Mononuclear cell (primary cell): ENCODE measurements at regions not wholly inside any gene's neighbourhood (a gene's known extent, or its start where the extent isn't known, plus 50 kb on each side); places are given as distances from the start of the nearest gene placed in this dataset.

Experiments
- H3K27me3 ChIP-seq: 2 replicates; pipeline ENCODE4 v1.6.0; 2011; ENCODE audit warnings: low read length, control low read depth; ENCODE audit not compliant: insufficient read depth
- H3K4me1 ChIP-seq: 2 replicates; pipeline ENCODE4 v1.5.1; 2011; ENCODE audit warnings: mild to moderate bottlenecking, low read length, control low read depth; ENCODE audit not compliant: insufficient read depth
- H3K4me3 ChIP-seq: 2 replicates; pipeline ENCODE4 v1.5.1; 2011; ENCODE audit warnings: mild to moderate bottlenecking, low read length, moderate library complexity
- H3K9me3 ChIP-seq: 2 replicates; pipeline ENCODE4 v1.5.1; 2011; ENCODE audit warnings: low read depth, mild to moderate bottlenecking, control low read depth, low read length

GRCh38 chr6:165988757-165989456 lies 178.7 kb downstream of the TBXT start:
- Histone ChIP-seq H3K27me3 (peaks cover 19% of the 10 kb centered on the region), H3K9me3 (no peaks in the 10 kb centered on the region), H3K4me3 (no peak overlapping the region), H3K4me1 (no peaks in the 10 kb centered on the region)

- no peaks in the 10 kb centered on the region for H3K9me3 ChIP-seq
- H3K27me3 ChIP-seq = peaks cover 19% of the 10 kb centered on the region
- no peak overlapping the region for H3K4me3 ChIP-seq
- H3K4me1 ChIP-seq = no peaks in the 10 kb centered on the region
These were observed 179.3 kb downstream of the TBXT start for GRCh38 chr6:165988302-165988756.

GRCh38 chr6:165987483-165988301 lies 180.0 kb downstream of the TBXT start:
- H3K9me3 ChIP-seq = no peaks in the 10 kb centered on the region
- H3K4me1 ChIP-seq = no peaks in the 10 kb centered on the region
- H3K4me3 ChIP-seq = no peak overlapping the region
- peaks cover 19% of the 10 kb centered on the region for H3K27me3 ChIP-seq

DNA sequence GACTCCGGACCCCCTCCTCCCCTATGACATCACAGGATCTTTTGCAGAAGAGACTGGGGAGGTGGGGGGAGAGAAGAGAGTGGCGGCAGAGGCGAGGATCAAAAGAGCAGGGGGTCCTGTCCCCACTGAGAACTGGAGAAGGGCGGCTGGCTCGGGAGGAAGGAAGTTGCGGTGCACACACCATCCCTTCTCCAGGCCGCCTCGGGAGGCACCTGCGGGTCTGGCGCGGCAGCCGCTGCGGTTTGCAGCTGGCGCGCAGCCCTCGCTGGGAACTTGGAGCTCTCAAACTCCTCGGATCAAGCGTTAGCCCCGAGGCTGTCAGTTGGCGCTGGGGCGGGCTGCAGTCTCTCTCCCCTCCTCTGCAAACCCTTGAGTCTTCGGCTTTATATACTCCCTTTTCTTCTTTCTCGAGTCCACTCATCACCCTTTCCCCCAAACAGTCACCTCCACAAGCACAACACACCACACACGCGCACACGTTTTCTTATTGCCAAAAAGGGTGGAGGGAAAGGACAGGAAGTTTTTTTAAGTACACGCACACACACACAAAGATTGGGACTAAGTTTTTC lies 180.7 kb downstream of the TBXT start:
- no peak overlapping the region for H3K4me3 ChIP-seq
- no peaks in the 10 kb centered on the region for H3K4me1 ChIP-seq
- H3K27me3 ChIP-seq = peaks cover 19% of the 10 kb centered on the region
- H3K9me3 ChIP-seq = no peaks in the 10 kb centered on the region

- no peaks in the 10 kb centered on the region for H3K4me1 ChIP-seq
- peaks cover 19% of the 10 kb centered on the region for H3K27me3 ChIP-seq
These were observed 181.2 kb downstream of the TBXT start for GRCh38 chr6:165986311-165986913.

GRCh38 chr6:165985806-165986299 lies 181.8 kb downstream of the TBXT start:
- H3K4me3 ChIP-seq = no peak overlapping the region
- peaks cover 19% of the 10 kb centered on the region for H3K27me3 ChIP-seq
- no peaks in the 10 kb centered on the region for H3K9me3 ChIP-seq
- no peaks in the 10 kb centered on the region for H3K4me1 ChIP-seq

More at GRCh38 chr6:165986311-165986913, 181.2 kb downstream of the TBXT start:
- no peaks in the 10 kb centered on the region for H3K9me3 ChIP-seq
- no peak overlapping the region for H3K4me3 ChIP-seq

GRCh38 chr6:165985281-165985805 lies 182.3 kb downstream of the TBXT start:
- no peak overlapping the region for H3K4me3 ChIP-seq
- no peaks in the 10 kb centered on the region for H3K4me1 ChIP-seq
- no peaks in the 10 kb centered on the region for H3K9me3 ChIP-seq
- peaks cover 19% of the 10 kb centered on the region for H3K27me3 ChIP-seq

GRCh38 chr6:165984729-165985275 lies 182.8 kb downstream of the TBXT start:
- no peak overlapping the region for H3K4me3 ChIP-seq
- no peaks in the 10 kb centered on the region for H3K9me3 ChIP-seq
- H3K27me3 ChIP-seq = peaks cover 16% of the 10 kb centered on the region
- H3K4me1 ChIP-seq = no peaks in the 10 kb centered on the region

- Histone ChIP-seq H3K4me1 (no peaks in the 10 kb centered on the region), H3K9me3 (no peaks in the 10 kb centered on the region), H3K4me3 (no peak overlapping the region), H3K27me3 (peaks cover 10% of the 10 kb centered on the region)
These were observed 184.3 kb downstream of the TBXT start for GRCh38 chr6:165983112-165984072.

GRCh38 chr6:165978476-165978875 lies 189.2 kb downstream of the TBXT start:
- Histone ChIP-seq H3K9me3 (no peaks in the 10 kb centered on the region), H3K4me3 (no peak overlapping the region), H3K4me1 (no peaks in the 10 kb centered on the region), H3K27me3 (no peaks in the 10 kb centered on the region)

DNA sequence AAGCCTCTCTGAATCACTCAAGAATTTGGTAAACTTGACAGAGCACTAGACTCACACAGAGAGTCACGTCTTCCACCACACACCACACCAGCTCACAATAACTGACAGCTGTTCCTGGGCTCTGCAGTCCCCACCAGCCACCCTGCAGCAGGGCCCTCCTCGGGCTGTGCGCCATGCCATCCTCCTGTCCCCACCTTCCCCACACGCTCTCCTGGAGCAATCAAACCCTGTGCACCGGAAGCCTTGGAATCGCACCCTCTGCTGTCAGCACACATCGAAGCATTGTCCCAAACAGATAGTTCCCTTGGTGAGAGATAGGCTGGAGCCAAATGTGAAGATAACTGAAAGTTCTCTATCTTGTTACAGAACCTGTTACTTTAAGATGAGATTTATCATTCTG lies 191.0 kb downstream of the TBXT start:
- Histone ChIP-seq H3K4me1 (no peaks in the 10 kb centered on the region), H3K9me3 (no peaks in the 10 kb centered on the region), H3K4me3 (no peak overlapping the region), H3K27me3 (no peaks in the 10 kb centered on the region)

DNA sequence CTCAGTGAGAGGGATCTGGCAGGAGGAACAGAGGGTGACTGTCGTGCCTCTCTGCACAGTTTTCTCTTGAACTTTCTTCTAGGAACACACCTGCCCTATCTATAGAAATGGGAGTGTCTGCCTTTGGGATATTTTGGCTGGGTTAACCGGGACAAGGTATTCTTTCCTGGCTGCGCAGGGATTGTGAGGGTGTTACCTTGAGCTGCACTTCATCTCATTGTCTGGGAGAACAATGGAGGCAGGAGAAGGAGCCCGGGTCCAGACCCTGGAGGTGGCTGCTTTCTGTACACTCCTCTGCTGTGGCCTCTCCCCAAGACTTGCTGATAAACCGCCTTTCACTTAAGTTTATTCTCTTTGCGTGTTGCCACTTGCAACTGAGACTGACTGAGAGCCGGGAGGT lies 192.8 kb downstream of the TBXT start:
- no peaks in the 10 kb centered on the region for H3K27me3 ChIP-seq
- no peaks in the 10 kb centered on the region for H3K9me3 ChIP-seq
- H3K4me1 ChIP-seq = no peaks in the 10 kb centered on the region
- no peak overlapping the region for H3K4me3 ChIP-seq

GRCh38 chr6:165973473-165973872 lies 194.2 kb downstream of the TBXT start:
- no peaks in the 10 kb centered on the region for H3K4me1 ChIP-seq
- H3K9me3 ChIP-seq = no peaks in the 10 kb centered on the region
- no peaks in the 10 kb centered on the region for H3K27me3 ChIP-seq
- no peak overlapping the region for H3K4me3 ChIP-seq
